Stimulated activated CD8-positive, alpha-beta memory T cell treated with anti-CD3 and anti-CD28 coated beads, Interleukin-4, amount 100 ng/mL, for 24 hours (primary cell): ENCODE measurements at regions not wholly inside any gene's neighbourhood (a gene's known extent, or its start where the extent isn't known, plus 50 kb on each side); places are given as distances from the start of the nearest gene placed in this dataset.

Experiments used
- DNase-seq: peaks from one replicate; pipeline ENCODE4 v3.0.0-alpha.2; 2020; ENCODE audit warnings: low read depth

DNA sequence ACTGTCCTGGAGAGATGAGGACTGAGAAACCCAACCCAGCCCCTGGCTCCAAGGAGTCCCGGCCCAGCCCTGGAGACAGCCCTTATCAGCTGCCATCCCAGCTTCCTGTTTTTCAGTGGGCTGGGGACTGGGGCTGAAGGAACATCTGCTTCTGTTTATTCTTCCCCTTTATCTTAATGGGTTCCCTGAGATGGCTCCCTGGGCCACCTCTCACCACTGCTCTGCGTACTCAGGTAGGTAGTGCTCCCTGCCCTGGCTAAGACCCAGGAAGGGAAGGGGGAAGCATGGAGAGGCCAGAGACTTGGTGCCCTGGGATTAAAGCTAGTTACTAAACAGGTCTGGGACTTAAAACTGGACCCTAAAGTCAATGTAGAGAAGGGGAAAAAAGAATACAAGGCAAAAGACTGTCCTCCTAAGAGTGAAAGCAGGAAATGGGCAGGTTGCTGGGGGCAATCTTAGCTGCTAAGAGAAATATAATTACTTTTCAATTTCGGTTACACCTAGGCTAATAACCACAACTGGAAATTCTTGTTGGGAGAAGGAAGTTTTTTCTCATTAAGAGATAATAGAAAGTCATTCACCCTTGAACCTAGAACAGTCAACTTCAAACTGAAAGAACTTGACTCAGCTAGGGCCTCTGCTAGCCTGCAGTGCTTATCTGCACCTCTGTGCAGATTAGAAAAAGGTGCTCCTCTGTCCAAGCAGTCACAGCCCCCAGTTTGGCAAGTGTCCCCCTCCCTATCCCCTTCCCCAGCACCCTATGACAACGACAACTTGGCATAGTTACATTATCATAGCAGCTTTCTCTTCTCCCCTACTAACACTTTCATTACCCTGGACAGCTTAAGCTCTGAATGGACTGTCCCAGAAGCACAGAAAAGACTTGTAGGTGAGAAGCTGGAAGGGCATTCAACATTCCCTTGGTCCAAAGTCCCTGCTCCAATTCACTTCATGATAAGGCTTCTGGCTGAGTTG is 65.6 kb upstream of the KDM7A start:
- no peak for DNase-seq

DNA sequence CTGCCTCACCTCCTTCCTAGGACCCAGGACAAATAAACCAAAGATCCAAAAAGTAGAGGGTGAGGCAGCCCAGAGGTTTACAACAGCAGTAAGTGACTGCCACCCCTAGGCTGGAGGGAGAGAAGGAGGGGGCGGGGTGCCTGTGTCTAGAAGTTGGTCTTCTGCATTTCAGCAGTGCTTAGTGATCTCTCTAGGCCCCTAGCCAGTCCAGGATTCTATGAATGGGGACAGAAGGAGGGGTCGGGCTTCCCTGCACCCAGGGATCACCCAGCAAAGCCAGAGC is 62.8 kb upstream of the KDM7A start:
- DNase-seq = no peak

DNA sequence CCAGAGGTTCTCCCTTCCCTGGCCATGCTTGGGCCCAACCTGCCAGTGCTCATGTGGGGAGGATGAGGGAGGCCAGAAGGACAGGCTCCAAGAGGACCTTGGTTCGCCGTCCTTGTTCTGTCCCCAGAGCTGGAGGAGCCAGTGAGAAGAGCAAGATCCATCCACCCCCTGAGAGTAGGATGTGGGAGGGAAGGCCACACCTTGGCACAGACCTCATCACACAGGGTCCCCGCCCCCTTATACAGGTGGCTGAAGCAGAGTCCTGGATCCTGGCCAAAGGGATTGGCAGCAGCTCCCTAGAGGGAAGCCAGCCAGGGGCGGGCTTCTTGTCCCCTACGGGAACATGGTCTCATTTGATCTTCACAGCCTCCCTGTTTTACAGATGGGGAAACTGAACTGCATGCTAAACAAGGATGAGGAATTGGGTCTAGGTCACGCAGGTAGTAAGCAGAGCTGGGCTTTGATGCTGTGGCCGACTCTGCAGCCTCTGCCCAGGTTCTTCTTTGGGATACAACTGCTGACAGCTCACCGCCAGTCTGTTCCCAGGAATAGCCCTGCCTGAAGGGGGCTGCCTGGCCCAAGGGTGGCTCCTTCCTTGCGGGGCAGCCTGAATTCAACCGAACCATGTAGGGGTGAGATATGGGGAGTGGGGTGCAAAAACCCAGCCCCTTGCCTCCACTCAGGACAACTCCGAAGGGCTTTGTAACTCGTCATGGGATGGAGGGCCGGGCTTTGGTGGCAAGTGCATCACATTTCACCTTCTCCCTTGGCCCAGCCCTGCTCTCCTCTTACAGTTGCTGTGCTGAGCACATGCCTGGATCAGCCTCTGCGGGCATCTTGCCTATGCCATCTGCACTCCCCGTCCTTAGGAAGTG is 62.2 kb upstream of the KDM7A start:
- no peak for DNase-seq

DNA sequence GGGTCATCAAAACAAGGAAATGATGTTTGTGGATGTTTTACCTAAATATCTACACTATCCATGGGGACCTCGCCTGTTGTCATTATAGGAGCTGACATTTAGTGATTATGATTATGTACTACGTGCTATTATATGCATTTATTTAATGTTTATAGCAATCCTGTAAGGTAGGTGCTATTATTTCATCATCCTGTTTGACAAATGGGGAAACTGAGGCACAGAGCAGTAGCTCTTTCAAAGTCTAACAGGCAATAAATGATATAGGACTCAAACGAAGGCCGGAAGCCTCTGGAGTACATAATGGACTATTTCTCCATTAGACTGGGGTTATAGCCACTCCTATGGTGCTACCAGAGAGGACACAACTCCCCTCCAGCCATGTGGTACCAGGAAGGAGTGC is 60.6 kb upstream of the KDM7A start:
- no peak for DNase-seq

DNA sequence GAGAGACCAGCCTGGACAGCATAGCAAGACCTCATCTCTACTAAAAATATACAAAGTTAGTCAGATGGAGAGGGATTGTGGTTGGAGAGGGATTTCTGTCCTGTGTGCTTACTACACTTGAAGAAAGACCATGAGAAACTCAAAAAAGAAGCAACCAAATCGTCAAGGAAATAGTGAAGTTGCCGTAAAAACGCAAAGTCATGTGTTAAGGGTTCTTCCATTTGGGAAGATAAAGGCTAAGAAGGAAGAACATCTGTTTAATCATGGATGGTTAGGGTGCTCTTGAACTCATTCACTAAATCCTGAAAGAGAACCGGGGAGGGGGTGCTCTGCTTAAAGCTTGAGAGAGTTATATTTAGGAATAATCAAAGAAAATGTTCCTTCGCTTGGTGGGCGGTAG is 59.8 kb upstream of the KDM7A start:
- DNase-seq = no peak

DNA sequence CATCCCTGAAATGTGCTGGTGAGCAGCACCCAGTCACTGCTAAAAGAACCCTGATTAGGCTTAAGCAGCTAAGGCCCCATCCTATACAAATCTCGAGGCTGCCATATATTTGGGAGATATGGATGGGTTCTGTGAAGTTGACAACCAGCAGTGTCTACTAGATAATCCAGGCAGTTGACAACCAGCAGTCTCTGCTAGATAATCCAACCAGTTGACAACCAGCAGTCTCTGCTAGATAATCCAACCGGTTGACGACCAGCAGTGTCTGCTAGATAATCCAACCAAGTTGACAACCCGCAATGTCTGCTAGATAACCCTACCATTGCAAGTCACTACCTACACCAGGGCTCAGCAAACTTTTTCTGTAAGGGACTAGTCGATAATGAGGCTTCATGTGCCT is 58.3 kb upstream of the KDM7A start:
- no peak for DNase-seq

DNA sequence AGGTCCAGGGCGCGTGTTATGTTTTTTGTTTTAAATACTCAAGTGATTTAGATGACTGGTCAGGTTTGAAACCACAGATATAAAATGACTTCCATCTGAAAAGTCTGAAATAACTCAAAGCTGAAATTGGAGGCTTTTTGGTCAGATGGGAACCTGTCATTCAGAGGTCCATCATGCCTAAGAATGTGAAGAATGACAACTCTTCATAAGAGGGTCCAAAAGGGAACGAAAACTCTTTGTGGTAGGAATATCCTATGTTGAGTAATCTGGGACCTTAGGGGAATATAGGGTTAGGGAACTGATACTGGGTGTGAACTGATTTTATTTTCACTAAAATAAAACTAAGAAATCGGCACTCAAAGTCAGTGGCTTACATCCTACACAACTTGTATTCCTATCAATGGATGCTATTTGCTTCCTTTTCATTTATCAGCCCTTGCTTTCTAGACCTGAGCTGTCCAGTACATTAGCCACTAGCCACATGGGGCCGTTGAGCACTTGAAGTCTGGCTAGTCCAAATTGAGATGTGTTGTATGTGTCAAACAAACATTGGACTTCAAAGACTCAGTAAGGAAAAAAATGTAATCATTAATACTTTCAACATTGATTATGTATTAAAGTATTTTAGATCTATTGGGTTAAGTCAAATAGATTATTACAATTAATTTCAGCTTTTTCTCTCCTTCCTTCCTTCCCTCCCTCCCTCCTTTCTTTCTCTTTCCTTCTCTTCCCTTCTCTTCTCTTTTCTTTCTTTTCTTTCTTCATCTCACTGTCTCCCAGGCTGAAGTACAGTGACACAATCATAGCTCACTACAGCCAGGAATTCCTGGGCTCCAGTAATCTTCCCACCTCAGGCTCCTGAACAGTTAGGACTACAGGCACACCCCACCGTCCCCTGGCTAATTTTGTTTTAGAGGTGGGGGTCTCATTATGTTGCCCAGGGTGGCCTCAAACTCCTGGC is 56.5 kb upstream of the KDM7A start:
- no peak for DNase-seq

DNA sequence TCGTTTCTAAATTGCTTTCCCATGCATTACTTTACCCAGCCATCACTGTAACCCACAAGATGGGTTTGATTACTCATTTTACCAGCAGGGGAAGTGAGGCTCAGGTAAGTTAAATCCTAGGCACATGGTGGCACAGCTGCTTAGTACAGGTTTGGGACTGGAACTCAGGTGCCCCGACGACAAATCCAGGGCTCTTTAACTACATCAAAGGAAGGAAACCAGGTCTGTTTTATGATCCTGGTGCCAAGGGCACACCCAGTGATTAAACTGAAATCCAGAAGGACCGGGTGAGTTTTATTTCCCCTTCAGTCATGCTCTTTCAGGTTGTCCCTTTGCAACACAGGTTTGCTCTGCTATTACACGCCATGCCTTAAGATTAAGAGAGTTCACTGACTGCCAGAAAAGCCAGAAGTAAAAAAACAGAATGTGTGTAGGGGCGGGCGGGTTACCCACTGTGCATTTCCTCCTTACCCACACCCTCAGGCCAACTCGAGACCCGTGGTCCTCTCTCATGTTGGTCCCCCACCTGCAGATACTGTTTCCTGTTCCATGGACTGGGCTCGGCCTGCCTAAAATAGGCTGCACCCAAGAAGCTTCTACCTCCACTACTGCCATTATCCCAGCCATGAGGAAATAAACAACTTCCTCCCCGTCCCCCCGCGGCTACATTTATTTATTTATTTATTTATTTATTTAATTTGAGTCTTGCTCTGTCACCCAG is 55.1 kb upstream of the KDM7A start:
- DNase-seq = no peak

DNA sequence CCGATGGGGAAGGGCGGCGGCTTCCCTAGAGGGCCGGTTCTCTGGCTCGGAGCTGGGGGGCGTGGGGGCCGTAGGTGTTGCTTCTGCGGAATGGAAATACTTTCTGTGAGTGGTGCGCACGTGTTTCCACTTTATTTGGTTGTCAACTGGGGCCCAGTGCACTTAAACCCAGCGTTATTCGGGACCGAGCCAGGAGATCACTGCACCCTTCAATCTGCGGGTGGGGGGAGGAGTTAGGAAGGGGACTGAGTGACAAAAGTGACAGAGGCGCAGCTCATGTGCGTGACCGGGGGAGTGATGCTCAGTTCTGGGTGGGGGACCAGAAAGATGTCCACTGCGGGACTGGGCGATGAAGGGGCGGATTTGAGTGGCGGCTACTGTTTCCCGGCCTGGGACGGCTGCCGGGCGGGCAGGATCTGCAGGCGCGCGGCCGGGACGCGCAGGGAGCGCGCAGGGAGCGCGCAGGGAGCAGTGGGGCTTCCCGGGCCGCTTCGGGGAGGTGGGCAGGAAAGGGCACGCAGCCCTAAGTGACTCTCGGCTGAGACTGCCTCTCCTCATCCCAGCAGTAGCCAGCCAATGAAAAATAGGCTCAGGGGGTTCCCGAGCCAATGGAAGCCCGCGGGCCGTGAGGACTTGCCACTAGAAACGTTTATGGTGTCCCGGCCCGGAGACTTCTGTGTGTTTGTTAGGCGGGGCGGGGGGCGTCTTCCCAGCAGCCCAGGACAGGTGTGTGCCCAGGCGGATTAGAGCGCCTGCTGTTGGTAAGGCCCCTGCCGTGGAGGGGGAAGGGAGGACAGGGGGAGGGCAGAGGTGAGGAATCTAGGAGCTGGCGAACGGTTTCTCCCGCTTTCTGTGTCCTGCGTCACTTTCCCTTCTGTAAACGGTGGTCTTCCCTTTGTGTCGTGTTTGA is 54.3 kb upstream of the KDM7A start:
- DNase-seq = peak; percentile 48

DNA sequence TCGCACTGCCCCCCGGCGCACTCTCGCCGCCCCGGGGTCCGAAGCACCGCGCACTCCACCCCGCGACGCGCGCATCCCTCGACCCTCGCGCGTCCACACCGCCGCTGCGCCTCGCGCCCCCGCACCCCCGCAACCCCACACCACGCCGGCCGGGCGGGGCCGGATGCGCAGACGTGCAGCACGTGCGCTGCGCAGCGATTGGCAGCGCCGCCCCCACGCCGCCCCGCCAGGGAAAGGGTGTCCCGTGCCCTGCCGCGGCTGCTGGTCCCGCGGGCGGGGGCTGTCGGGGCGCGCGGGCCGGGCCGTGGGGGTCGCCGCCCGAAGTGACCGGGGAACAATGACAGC is 53.7 kb upstream of the KDM7A start:
- DNase-seq = peak; percentile 61

DNA sequence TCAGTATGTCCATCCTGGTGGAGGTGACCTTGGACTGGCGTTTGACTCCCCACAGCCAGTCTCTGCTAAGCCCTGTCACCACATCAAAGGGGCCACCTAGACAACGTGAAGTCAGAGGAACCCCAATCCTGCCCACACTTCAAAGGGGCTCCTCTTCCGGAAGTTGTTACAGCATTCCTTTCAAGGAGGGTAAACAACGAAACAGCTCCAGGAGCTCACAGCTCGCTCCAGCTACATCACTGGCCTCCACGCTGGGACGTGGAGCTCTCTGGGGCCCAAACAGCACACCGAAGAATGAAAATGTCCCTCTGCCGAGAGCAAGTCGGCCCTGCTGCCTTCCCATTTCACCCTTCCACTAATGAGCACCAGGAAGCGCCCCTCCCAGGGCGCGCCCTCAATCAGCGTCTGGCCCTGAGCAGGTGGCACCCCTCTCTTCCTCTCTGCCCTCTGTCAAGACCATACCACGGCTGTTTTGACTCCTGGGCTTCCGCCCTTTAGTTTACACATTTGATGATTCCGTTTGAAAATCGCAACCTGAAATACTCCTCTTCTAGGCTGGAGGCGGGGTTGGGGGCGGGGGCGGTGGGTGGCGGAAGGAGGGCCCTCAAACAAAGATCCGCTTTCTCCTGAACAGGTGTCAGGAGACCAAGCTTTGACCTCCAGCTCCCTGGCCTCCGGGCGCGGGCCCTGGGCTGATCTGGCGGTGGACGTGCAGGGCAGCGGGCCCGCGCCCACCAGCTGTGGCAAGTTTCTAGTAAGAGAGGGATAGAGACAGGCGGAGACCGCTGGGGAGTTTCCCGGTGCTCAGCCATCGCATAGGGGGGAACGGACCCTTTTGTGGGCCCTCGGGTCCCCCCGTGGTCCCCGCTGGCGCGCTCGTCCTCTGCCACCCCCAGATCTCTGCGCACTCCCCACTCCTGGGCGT is 53.1 kb upstream of the KDM7A start:
- DNase-seq = peak; percentile 26

DNA sequence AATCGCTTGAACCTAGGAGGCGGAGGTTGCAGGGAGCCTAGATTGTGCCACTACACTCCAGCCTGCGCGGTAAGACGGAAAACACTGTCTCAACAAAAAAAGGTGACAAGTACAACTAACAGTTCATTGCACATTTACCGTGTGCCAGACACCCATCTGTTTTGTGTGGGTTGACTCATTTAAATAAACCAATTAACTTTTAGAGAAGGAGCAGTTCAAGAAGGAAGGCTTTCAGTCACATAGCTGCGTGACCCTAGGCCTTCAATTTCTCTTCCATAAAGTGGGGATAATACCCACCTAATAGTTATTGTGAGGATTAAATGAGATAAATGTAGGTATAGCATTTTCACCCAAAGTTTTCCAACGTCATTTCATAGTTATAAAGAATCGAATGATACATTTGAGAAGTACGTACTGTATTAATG is 52.3 kb upstream of the KDM7A start:
- no peak for DNase-seq
